ENCODE measurements at regions not wholly inside any gene's neighbourhood (a gene's known extent, or its start where the extent isn't known, plus 50 kb on each side); places are given as distances from the start of the nearest gene placed in this dataset.

- H3K79me2 ChIP-seq (ENCODE audit: insufficient read depth, low read length), result no peaks in the 10 kb centered on the region
- POLR2A ChIA-PET, result no interaction called here
- no peaks in the 10 kb centered on the region for H3K27me3 ChIP-seq (ENCODE audit: insufficient read depth, low read length)
- no peak for ATAC-seq
- RAD21 ChIA-PET (ENCODE audit: low non-redundant PET in 1 of 2, low total read pairs in 2 of 2, uncharacterized antibody in 2 of 2, unreplicated experiment in 2 of 2), result no interaction called here
- no TSS peak for BruUV-seq (replicated peaks)
- no peak for DNase-seq (ENCODE audit: low read depth, low spot score)
- H3K9me3 ChIP-seq (ENCODE audit: control insufficient read depth in 1 of 2, insufficient read depth in 1 of 2, low read depth in 1 of 2, low read length in 2 of 2), result peaks cover 11 to 18% of the 10 kb centered on the region in 2 experiments; a peak in 2 of 4 replicates
- no peaks in the 10 kb centered on the region for H3K4me1 ChIP-seq (ENCODE audit: control insufficient read depth in 1 of 2, insufficient read depth in 2 of 2, low read length in 2 of 2)
- no peak overlapping the region for H3K9ac ChIP-seq (ENCODE audit: low read length)
- no peak overlapping the region for H3K4me3 ChIP-seq (replicated peaks in 1 of 2; ENCODE audit: low read depth in 1 of 2, low read length in 2 of 2)
- no peaks in the 10 kb centered on the region for H4K20me1 ChIP-seq (ENCODE audit: insufficient read depth)
- CTCF ChIA-PET, result no interaction called here
- no peak overlapping the region for H2AFZ ChIP-seq (ENCODE audit: low read depth, low read length, poor library complexity, severe bottlenecking)
- H3K4me2 ChIP-seq (ENCODE audit: low read length), result no peak overlapping the region
- H3K27ac ChIP-seq (ENCODE audit: low read depth, low read length), result no peak overlapping the region
- TF ChIP-seq ATF3 (IDR thresholded peaks at IDR 0.05) (no peak), ZNF274 (IDR thresholded peaks at IDR 0.05; ENCODE audit: low read depth, low read length) (no peak), MAX (IDR thresholded peaks at IDR 0.05) (no peak), TCF7L2 (IDR thresholded peaks at IDR 0.05; ENCODE audit: borderline replicate concordance, extremely low read depth, insufficient read depth, insufficient read length) (no peak), POLR2A (IDR thresholded peaks at IDR 0.05; ENCODE audit: borderline replicate concordance, extremely low read depth, insufficient read depth, insufficient read length) (no peak), YY1 (IDR thresholded peaks at IDR 0.05; ENCODE audit: extremely low read depth, insufficient replicate concordance, low read depth, low read length) (no peak), ZFX (IDR thresholded peaks at IDR 0.05) (no peak), SIN3A (IDR thresholded peaks at IDR 0.05; ENCODE audit: low read depth) (no peak), CTCF (IDR thresholded peaks at IDR 0.05 in 2 of 3, conservative IDR thresholded peaks at IDR 0.05 in 1 of 3; ENCODE audit: borderline replicate concordance in 1 of 3, insufficient read depth in 1 of 3, low read depth in 2 of 3, low read length in 2 of 3) (no peak), ELF1 (IDR thresholded peaks at IDR 0.05; ENCODE audit: borderline replicate concordance, low read depth) (no peak), EZH2 (IDR thresholded peaks at IDR 0.05) (no peak), EZH2phosphoT487 (IDR thresholded peaks at IDR 0.05; ENCODE audit: borderline replicate concordance) (no peak), SRF (IDR thresholded peaks at IDR 0.05; ENCODE audit: low read depth) (no peak), JUND (IDR thresholded peaks at IDR 0.05) (no peak), SP1 (IDR thresholded peaks at IDR 0.05; ENCODE audit: low read depth) (no peak), POLR2AphosphoS5 (IDR thresholded peaks at IDR 0.05; ENCODE audit: low read depth, low read length) (no peak)
- TF ChIP-seq, protein P1, sequence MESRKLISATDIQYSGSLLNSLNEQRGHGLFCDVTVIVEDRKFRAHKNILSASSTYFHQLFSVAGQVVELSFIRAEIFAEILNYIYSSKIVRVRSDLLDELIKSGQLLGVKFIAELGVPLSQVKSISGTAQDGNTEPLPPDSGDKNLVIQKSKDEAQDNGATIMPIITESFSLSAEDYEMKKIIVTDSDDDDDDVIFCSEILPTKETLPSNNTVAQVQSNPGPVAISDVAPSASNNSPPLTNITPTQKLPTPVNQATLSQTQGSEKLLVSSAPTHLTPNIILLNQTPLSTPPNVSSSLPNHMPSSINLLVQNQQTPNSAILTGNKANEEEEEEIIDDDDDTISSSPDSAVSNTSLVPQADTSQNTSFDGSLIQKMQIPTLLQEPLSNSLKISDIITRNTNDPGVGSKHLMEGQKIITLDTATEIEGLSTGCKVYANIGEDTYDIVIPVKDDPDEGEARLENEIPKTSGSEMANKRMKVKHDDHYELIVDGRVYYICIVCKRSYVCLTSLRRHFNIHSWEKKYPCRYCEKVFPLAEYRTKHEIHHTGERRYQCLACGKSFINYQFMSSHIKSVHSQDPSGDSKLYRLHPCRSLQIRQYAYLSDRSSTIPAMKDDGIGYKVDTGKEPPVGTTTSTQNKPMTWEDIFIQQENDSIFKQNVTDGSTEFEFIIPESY (IDR thresholded peaks at IDR 0.05; ENCODE audit: extremely low read depth, insufficient replicate concordance, low read length), result no peak
- TF ChIP-seq, protein P2, sequence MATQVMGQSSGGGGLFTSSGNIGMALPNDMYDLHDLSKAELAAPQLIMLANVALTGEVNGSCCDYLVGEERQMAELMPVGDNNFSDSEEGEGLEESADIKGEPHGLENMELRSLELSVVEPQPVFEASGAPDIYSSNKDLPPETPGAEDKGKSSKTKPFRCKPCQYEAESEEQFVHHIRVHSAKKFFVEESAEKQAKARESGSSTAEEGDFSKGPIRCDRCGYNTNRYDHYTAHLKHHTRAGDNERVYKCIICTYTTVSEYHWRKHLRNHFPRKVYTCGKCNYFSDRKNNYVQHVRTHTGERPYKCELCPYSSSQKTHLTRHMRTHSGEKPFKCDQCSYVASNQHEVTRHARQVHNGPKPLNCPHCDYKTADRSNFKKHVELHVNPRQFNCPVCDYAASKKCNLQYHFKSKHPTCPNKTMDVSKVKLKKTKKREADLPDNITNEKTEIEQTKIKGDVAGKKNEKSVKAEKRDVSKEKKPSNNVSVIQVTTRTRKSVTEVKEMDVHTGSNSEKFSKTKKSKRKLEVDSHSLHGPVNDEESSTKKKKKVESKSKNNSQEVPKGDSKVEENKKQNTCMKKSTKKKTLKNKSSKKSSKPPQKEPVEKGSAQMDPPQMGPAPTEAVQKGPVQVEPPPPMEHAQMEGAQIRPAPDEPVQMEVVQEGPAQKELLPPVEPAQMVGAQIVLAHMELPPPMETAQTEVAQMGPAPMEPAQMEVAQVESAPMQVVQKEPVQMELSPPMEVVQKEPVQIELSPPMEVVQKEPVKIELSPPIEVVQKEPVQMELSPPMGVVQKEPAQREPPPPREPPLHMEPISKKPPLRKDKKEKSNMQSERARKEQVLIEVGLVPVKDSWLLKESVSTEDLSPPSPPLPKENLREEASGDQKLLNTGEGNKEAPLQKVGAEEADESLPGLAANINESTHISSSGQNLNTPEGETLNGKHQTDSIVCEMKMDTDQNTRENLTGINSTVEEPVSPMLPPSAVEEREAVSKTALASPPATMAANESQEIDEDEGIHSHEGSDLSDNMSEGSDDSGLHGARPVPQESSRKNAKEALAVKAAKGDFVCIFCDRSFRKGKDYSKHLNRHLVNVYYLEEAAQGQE (IDR thresholded peaks at IDR 0.05; ENCODE audit: low read depth), result no peak
- intact Hi-C loops (cut with micrococcal nuclease), result no loop called here
- H3K9me2 ChIP-seq (ENCODE audit: insufficient read depth), result no peaks in the 10 kb centered on the region
- no peaks in the 10 kb centered on the region for H3K36me3 ChIP-seq (ENCODE audit: control insufficient read depth in 1 of 2, insufficient read depth in 2 of 2, low read length in 2 of 2)
Measured at GRCh38 chr5:12214267-12215015, 310.2 kb upstream of the CTNND2 start.

All from HCT116 (cell line).